GM19023 (cell line): ENCODE measurements at regions not wholly inside any gene's neighbourhood (a gene's known extent, or its start where the extent isn't known, plus 50 kb on each side); places are given as distances from the start of the nearest gene placed in this dataset.
"Not testable (repeated sequence)": the region's sequence is repeated elsewhere in the genome, so short reads cannot be mapped to it uniquely, and the experiment has no call there.

ENCODE experiments used
- ATAC-seq: cut with Tn5 transposase; IDR thresholded peaks from one replicate; pipeline ENCODE4 v1.9.1; 2021; ENCODE audit warnings: mild to moderate bottlenecking, moderate library complexity; ENCODE audit not compliant: unreplicated experiment

DNA sequence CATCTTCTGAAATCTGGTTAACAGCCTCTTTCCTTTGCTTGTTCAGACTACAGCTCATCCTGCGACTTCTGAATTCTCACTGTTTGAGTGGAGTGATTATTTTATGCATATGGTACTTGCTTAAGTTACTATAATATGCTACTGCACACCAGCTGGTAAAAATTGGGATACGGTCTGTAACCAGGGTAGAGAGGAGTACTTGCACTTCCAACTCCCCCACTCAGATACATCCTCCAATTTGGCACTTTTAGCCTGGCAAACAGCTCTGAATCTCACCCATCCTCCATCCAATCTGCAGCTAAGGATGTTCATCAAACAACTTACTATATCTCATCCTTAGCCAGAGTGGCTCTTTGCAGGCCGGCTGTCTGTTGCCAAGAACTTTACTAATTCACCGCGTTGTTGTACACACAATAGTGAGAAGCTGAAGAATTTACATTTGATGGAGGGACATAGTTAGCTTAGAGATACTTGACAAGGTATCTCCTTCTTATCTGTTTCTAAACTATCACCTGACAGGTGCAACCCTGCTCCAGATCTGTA is 1323.6 kb upstream of the ALCAM start:
- not testable (repeated sequence) for ATAC-seq

- no peak for ATAC-seq
Measured at GRCh38 chr3:104044002-104044401, 1322.7 kb upstream of the ALCAM start.

DNA sequence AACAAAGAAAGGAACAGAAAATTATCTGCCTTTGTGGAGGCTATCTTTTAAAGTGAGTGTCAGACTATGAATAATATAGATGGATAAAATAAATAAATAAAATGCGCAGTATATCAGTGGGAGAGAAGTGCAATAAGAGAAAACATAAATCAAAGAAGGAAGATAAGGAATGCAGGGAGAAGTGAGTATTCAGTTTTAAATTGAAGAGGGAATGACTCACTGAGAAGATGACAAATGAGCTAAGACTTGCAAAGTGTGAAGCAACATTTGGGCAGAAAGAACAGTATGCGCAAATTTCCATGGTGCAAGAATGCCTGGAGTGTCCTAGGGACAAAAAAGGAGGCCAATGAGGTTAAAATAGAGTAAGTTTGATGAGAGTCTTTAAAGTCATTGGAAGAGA is 1300.1 kb upstream of the ALCAM start:
- ATAC-seq, result no peak

- ATAC-seq, result no peak
Measured at GRCh38 chr3:104069114-104069513, 1297.6 kb upstream of the ALCAM start.

- no peak for ATAC-seq
Measured at GRCh38 chr3:104070906-104071305, 1295.8 kb upstream of the ALCAM start.

DNA sequence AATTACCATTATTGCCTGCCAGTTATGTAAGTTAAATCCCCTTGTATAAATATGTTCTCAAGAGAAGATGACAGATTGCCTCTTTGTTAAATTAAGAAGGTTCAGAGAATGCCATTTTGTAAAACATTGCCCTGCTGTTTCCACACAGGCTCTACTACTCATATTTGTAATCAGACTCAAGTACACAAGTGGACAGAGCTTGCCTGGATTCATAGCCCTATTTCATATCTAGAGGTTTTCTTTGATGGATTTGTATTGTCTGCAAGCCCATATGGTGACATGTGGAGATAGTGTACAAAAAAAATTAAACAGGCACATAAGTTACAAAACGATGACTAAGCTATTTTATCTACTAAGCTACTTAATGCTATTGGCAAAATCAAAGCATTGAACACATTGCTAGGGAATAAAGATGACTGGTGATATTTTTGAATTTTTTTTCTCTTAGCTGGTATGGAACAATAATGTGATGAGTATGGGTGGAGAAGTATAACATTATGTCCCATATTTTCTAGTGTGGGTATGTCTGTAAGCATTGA is 1286.6 kb upstream of the ALCAM start:
- ATAC-seq, result no peak

DNA sequence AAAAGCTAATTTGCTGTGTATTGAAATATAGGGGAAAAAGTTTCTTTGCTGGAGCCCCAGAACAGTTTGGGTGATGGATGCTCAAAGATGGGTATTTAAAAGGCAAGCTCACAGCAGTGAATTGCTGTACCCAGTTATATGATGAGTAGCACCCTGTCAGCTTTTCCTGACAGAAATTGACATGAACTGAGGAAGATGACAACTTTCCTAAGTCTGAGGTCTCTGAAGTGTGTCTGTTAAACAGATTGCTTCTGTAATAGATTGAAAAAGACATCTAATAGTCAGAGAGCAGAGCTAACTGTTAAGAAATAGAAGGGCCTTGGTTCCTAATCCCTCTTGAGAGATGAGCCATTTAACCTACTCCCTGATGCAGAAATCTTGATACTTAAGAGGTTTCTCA is 1278.0 kb upstream of the ALCAM start:
- ATAC-seq, result no peak

DNA sequence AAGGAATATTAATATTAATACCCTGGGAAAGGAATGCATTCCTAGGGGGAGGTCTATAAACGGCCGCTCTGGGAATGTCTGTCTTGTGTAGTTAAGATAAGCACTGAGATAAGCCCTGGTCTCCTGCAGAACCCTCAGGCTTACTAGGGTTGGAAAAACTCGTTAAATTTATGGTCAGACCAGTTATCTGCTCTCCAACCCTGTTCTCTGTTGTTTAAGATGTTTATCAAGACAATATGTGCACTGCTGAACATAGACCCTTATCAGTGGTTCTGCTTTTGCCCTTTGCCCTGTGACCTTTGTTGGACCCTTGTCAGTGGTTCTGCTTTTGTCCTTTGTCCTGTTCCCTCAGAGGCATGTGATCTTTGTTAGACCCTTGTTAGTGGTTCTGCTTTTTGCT is 1276.7 kb upstream of the ALCAM start:
- ATAC-seq, result not testable (repeated sequence)

GRCh38 chr3:104101736-104102135 is 1265.0 kb upstream of the ALCAM start:
- no peak for ATAC-seq

DNA sequence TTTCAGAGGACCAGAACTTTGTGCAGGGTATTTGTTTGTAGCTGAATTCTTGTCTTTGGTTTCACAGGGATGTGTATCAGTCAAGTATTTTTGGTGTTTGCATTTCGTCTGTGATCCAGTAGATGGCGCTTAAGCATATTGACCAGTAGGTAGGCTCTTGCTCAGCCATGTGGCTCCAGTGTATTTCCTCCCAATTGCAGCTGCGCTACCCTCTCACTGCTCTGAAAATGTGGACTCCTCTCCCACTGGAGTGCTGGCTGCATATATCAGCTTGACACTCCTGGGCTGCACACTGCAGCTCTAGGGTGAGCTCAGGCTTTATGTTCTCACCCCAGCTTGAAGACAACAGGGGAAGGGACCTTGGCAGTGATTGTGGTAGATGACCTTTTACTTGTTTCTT is 1264.3 kb upstream of the ALCAM start:
- ATAC-seq, result peak; percentile 95

DNA sequence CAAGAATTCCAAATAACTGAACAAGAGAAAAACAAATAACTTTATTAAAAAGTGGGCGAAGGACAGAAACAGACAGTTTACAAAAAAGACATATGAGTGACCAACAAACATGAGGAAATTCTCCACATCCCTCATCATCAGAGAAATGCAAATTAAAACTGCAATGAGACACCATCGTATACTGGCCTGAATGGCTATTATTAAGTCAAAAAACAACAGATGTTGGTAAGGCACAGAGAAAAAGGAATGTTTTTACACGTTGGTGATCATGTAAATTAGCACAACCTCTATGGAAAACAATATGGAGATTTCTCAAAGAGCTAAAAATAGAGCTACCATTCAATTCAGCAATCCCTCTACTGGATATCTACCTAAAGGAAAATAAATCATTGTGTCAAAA is 1260.4 kb upstream of the ALCAM start:
- no peak for ATAC-seq

- ATAC-seq, result no peak
Measured at GRCh38 chr3:104108522-104108921, 1258.2 kb upstream of the ALCAM start.

- no peak for ATAC-seq
Measured at GRCh38 chr3:104126463-104126862, 1240.2 kb upstream of the ALCAM start.

DNA sequence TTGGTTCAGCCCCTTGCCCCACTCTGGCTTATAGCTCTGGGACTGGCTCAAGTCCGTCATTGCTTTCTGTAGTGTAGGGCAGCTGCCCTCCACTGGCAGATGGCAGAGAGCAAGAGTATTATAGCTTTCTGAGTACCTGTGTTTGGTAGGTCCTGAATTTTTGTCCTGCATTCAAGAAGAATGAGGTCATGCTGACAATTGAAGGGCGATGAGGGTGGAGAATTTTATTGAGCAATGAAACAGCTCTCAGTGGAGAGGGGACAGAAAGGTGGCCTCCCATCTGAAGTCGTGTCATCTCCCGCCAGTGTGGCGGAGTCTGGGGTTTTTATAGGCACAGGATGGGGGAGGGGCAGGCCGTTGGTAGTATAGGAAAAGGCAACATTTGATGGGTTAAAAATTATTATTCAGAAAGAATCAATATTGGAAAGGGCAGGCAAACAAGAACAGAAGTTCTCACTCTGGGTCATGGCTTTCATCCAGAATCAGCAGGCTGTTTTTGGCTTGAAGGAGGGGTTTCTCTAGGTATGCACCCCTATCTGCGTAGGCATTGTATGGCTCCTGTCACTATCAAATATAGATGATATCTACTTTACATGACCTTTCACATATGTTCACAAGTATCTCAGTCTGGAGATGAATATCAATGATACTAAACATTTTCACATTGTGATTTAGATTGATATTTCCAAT is 1239.7 kb upstream of the ALCAM start:
- no peak for ATAC-seq

- no peak for ATAC-seq
Measured at GRCh38 chr3:104127830-104128229, 1238.9 kb upstream of the ALCAM start.

- ATAC-seq, result no peak
Measured at GRCh38 chr3:104132566-104133403, 1233.9 kb upstream of the ALCAM start.

GRCh38 chr3:104133630-104134029 is 1233.1 kb upstream of the ALCAM start:
- ATAC-seq, result no peak

DNA sequence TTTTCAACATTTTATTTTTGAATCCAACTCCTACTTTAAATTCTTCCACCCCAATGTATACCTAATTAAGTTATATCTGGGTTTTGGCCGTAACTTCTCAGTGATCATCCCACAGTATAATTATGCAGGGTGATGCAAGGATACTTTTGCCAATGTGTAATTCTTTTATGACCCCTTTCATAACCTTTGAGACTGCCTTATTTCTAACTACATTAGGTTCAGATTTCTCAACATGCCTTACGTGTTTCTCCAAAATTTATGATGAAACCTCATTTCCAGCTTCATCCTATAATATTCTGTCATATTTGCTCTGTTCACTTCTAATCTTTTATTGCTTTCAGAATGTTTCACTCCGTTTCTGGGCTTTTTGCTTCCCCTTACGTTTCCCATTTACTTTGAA is 1229.6 kb upstream of the ALCAM start:
- no peak for ATAC-seq

DNA sequence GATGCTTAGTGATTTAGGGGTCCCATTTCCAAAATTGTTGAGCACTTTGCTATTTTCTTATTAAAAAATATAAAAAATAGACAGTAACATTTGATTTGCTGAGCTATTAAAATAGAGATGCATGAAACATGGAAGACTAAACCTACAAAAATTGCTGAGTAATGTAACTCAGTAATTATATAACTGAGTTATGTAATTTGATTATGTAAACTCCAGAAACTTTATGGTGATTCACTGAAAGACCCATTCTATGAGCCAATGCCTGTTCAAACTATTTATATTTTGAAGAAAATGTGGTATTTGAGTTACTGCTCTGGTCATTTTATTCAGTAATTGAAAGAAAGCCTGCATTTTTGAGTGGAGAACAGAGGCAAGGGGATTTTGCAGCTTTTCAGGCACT is 1221.5 kb upstream of the ALCAM start:
- ATAC-seq, result no peak

- no peak for ATAC-seq
Measured at GRCh38 chr3:104149154-104149553, 1217.6 kb upstream of the ALCAM start.

- ATAC-seq, result no peak
Measured at GRCh38 chr3:104150724-104151123, 1216.0 kb upstream of the ALCAM start.

DNA sequence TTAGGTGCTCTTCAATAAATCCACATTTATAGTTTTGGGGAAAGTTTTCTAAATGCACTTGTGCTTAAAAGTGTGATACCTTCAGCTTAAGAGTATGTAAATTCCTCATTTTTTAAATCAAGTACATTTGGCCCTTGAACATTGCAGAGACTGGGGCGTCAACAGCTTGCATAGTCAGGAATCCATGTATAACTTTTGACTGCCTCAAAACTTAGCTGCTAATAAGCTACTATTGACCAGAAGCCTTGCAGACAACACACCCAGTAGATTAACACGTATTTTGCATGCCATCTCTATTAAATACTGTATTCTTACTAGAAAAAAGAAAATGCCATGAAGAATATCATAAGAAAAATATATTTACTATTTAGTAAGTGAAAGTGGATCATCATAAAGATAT is 1211.8 kb upstream of the ALCAM start:
- ATAC-seq, result no peak
